ENCODE measurements at regions not wholly inside any gene's neighbourhood (a gene's known extent, or its start where the extent isn't known, plus 50 kb on each side); places are given as distances from the start of the nearest gene placed in this dataset.
"Not testable (repeated sequence)": the region's sequence is repeated elsewhere in the genome, so short reads cannot be mapped to it uniquely, and the experiment has no call there.

DNA sequence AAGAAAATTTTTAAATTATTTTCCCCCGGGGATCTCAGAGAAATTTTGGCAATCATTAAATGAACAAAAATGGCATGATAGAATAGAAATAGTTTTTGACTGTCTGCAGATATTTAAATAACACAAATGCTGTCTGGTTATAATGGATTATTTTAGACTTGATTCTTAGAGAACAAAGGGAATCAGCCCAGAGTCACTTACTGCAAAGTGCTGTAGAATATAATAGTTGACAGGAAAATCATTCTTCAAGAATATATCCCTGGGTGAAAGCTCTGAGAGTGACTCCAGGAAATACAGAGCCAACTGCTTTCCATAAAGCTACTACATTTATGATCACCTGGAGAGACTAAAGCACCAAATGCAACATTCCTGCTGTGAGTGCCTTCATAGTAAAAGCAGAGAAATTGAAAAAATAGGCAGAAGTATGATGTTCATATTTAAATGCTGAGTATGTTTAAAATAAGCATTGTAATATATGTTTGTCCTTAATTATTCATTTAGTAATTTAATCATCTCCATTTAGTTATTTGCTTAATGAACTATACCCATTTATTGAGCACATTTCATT is 1765.8 kb downstream of the SLITRK1 start:
- DNase-seq: no peak

DNA sequence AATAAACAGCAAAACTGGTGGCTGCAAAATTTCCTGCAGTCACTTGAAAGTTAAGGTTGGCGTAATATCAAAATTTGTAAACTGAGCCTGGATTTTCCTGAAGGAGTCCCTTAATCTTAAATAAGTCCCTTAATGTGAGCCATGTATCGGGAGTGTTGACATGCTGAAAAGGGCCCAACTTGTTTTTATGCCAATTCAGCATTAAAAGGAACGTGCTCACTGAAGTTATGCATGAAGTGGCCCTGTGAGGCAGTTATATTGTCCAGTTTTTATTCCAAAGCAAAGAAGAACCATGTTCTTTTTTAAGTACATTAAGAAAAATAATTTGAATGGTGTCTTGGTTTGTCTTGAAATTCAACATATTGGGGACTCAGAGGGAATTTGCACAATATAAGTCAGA is 1766.9 kb downstream of the SLITRK1 start:
- DNase-seq: no peak

DNA sequence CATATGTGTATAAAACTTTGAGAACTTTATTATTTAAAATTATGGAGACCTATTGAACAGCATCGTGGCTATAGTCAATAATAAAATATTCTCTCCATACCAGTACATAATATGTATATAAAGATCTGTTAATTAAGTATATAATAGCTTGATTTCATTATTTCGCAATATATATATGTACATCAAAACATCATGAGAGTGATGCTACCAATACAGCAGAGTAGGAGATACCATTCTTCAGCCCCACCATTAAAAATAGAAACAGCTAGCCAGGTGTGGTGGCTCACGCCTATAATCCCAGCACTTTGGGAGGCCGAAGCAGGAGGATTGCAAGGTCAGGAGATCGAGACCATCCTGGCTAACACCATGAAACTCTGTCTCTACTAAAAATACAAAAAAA is 1755.3 kb upstream of the SPRY2 start:
- DNase-seq: no peak

DNA sequence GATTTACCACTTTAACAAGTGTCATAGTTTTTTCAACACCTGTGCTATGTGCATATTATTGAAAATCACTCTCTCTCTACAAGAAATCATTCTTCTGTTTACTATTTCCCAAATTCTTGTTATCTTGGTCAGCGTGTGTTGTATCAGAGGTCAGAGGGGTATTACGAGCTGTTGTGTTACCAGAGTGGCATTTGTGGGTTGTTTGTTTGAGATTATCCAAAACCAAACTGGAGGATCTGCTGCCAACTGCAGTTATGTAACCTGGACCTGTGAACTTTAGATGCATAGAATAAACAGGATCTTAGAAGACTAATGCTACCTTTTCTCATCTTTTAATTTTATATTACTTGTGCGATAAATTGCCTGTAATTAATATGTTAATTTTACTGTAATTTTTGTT is 1751.4 kb upstream of the SPRY2 start:
- DNase-seq: no peak

DNA sequence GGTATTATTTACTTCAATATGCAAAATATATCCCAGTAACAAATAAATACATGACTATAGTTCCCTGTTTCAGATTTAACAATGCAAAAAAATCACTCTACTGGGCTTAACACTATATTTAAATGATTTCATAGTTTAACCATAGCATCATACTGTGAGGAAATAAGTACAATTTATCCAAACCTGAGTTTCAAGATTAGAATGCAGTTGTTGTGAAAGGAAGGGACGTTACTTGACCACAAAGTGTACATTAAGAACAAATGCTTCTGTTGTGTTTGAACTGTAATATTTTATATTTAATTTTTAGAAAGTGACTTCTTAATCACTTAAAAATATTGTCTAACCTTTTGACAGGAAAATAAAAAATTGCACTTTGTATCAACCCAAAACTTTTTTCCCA is 1747.9 kb upstream of the SPRY2 start:
- no peak for DNase-seq

DNA sequence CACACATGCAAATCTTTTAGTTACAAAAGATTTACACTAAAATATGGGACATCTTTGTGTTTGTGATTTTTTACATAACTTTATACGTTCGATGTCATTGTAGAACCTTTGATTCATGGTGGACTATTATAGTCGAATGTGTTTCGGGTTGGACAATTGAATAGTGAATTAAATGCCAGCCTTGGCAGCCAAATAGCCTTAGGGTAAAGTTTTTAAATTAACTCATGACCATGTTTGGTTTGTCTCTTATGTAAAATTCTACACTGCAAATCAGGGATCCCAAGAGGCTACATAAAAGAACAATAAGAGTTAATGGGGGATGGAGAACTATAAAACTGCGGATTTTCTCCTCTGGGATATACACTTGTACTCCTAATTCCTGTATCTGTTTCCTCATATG is 1735.6 kb upstream of the SPRY2 start:
- DNase-seq: no peak

DNA sequence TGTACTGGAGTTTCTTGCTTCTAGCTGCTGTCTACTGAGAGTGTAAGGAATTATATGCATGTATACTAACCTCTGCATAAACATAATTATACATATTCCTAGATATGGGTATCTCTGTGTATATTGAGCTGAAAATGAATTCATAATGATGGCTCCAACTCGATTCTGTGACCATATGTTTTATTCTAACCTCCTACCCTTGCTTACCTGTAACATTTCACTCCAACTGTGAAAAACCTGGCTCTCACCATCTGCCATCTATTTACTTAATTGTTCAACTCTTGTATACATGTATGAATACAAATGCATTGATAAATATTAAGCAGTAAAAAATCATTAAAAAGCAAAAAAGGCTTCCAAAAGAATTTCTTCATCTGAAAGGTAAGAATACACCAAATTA is 1729.5 kb upstream of the SPRY2 start:
- no peak for DNase-seq

- no peak for DNase-seq
Measured at GRCh38 chr13:82062772-82063171, 1721.8 kb upstream of the SPRY2 start.

GRCh38 chr13:82058364-82058763 is 1717.4 kb upstream of the SPRY2 start:
- no peak for DNase-seq

DNA sequence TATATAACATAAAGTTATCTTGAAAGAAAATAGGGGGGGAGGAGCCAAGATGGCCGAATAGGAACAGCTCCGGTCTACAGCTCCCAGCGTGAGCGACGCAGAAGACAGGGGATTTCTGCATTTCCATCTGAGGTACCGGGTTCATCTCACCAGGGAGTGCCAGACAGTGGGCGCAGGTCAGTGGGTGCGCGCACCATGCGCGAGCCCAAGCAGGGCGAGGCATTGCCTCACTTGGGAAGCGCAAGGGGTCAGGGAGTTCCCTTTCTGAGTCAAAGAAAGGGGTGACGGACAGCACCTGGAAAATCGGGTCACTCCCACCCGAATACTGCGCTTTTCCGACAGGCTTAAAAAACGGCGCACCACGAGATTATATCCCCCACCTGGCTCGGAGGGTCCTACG is 1704.4 kb upstream of the SPRY2 start:
- not testable (repeated sequence) for DNase-seq

- no peak for DNase-seq
Measured at GRCh38 chr13:82036602-82037001, 1695.7 kb upstream of the SPRY2 start.

DNA sequence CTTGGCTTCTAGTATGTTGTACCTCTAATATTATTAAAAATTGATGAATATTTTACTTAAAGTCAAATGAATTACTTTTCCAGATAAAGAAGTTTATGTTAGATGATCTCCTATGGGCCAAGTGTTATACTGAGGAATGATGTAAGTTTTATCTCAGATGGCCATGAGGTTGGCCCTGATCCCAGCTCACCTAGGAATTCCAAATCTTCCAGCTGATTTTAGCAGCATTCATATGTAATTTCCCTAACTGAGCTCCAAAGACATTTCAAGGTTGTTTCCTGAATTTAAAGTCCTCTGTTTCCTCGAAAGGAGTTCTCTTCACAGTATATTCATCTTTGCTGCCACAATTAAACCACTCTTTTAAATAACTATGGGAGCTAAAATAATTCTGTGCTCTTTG is 1670.4 kb upstream of the SPRY2 start:
- DNase-seq: no peak

DNA sequence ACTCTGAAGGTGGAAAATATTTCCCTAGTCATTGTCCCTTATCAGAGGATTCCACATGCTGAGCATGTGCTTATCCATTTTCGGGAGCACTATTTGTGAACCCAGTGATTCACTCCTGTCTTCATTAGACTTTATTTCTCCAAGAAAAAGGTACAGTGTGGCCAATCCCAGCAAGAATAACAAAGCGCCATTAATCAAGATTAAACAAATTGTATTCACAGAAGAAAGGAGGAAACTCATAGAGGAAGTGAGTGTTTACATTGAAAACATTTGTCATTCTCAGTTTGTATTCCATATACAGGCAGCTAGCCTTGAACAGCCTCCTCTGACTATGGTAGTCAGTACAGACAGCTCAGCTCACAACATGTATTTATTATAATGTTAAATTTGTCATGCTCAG is 1669.9 kb upstream of the SPRY2 start:
- DNase-seq: no peak

DNA sequence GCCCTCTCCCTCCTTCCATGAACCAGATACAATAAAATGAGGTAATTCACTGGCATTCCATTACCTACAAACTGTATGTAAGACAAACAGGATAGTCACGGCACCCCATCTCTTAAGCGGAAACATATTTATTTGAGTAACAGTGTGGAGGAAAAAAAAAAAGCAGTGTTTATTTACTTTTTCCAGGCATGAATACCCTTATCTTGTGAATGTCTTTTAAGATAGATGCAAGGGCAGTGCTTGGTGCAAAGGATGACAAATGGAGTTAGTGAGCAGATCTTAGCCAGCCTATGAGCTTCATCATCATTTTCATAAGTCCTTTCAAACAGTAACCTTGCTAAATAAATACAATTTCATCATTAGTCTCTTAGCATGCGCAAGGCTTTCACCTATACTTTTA is 1661.8 kb upstream of the SPRY2 start:
- no peak for DNase-seq

DNA sequence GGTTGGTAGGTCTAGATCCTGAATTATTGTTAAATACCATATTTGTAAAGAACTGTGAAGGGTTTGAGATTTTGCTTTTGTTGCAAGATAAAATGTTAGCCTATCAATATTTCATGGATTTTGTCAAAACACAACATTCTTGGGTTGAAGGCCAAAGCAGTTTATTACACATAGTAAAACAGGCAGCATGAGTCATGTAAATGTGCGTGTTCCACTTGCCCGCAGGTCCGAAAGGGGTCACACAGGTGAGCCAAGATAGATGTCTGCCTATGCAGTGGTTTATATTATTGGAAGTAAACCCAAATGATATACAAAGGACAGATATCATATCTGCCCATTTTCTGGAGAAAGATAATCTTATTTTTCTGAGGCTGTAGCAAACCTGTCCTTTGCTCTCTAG is 1654.4 kb upstream of the SPRY2 start:
- no peak for DNase-seq

GRCh38 chr13:81990652-81991051 is 1649.7 kb upstream of the SPRY2 start:
- no peak for DNase-seq

- DNase-seq: no peak
Measured at GRCh38 chr13:81988567-81988966, 1647.6 kb upstream of the SPRY2 start.

- DNase-seq: no peak
Measured at GRCh38 chr13:81987677-81988357, 1646.9 kb upstream of the SPRY2 start.

- no peak for DNase-seq
Measured at GRCh38 chr13:81987159-81987558, 1646.2 kb upstream of the SPRY2 start.

GRCh38 chr13:81986308-81986707 is 1645.4 kb upstream of the SPRY2 start:
- DNase-seq: no peak

DNA sequence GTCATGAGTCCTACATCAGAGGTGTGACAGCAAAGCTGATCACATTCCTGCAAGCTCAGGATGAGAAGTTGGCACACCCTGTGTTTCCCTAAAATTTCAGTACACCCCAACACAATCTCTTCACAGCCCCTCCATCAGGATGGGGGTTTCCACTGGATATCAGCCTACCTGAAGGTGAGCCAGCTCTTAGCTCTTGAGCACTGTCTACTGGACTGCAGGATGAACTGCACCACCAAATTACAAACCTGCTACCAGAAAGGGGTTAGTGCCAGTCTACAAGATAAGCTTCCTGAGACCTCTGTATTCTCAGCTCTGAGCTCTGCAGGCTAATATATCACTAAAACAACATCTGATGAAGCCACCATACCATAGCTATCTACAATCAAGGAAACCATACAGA is 1616.2 kb upstream of the SPRY2 start:
- DNase-seq: peak in 1 of 2 experiments; percentile 6

DNA sequence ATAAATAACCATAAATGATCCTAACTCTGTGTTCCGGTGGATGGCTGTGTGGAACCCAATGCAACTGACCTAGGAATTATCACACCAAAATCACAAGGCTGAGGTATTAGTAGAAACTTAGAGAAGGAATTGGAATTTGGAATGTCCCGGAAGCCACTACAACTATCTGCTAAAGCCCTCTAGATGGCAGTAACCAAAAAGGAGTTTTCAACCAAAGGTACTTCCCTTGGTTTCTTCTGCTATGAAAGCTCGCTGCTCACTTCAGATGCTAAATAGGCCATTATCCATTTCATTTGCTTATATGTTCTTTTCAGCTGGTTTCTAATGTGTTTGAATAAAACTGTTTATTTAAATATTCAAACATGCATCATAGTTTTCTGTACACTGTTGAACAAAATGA is 1589.1 kb upstream of the SPRY2 start:
- peak; percentile 13 to 14 for DNase-seq

DNA sequence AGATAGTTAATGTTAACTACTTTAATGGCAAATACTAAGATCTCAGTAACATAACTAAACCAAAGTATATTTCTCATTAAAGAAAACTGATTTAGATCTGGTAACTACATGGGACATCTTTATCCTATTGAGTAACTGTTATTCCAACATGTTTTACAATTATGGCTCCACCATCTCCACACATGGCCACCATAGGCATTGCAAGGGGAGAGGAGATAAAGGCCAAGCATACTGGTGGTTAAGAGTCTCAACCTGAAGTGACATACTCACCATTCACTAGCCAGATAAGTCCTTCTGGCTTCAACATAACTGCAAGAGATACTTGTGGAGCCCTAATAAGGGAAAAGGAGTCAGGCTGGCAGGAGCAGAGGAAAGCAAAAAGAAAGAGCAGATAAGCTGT is 1586.4 kb upstream of the SPRY2 start:
- DNase-seq: no peak

DNA sequence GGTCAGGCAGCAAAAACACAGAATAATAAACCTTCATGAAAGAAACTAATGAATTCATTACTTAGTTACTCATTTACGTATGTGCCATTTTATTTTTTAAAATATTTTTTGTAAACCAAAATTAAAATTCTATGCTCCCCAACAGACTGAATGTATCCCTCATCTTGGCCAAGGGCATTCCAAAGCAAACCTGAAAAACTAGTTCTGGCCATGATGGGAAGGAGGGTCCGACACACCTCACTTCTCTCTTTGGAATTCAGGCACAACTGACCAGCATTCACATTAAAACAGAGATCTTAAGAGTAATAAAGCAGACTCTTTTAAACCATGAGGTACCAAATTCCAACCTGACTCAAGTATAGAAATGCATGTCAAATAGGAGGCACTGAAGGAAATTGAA is 1576.9 kb upstream of the SPRY2 start:
- no peak for DNase-seq

GRCh38 chr13:81916461-81916860 is 1575.5 kb upstream of the SPRY2 start:
- no peak for DNase-seq

Data from AML-193 (cell line).